OCI-LY7 (cell line): ENCODE measurements at regions not wholly inside any gene's neighbourhood (a gene's known extent, or its start where the extent isn't known, plus 50 kb on each side); places are given as distances from the start of the nearest gene placed in this dataset.
"Not testable (repeated sequence)": the region's sequence is repeated elsewhere in the genome, so short reads cannot be mapped to it uniquely, and the experiment has no call there.

Experiments
- CTCF ChIP-seq: fragments of 200-600 bp; sonication (generic); conservative IDR thresholded peaks from 2 replicates; pipeline ENCODE4 v1.5.1; 2014; ENCODE audit warnings: mild to moderate bottlenecking, antibody characterized with exemption, low read length, moderate library complexity, mixed read lengths
- EZH2phosphoT487 ChIP-seq: fragments of 200-600 bp; sonication (generic); IDR thresholded peaks from 2 replicates; pipeline ENCODE4 v1.6.1; 2018; ENCODE audit warnings: low read depth, borderline replicate concordance, mild to moderate bottlenecking, mixed run types, antibody characterized with exemption, low read length, moderate library complexity, mixed read lengths

GRCh38 chr14:29414931-29415330 is 512.7 kb downstream of the PRKD1 start:
- TF ChIP-seq CTCF, EZH2phosphoT487: not testable (repeated sequence)
